Testis (tissue), 2 donors: ENCODE measurements at regions not wholly inside any gene's neighbourhood (a gene's known extent, or its start where the extent isn't known, plus 50 kb on each side); places are given as distances from the start of the nearest gene placed in this dataset.

Source experiments
- DNase-seq: peaks from one replicate; pipeline ENCODE4 v3.0.0-alpha.2; 2019
- H3K27ac ChIP-seq, 2 donors: fragments of 200-600 bp; sonication (generic); one replicate each; pipeline ENCODE4 v1.5.1; 2019
- H3K27me3 ChIP-seq: fragments of 200-600 bp; sonication (generic); one replicate; pipeline ENCODE4 v1.5.1; 2019
- H3K36me3 ChIP-seq: fragments of 200-600 bp; sonication (generic); one replicate; pipeline ENCODE4 v1.5.1; 2017; ENCODE audit warnings: low read depth; ENCODE audit errors: missing control alignments
- H3K4me1 ChIP-seq: fragments of 200-600 bp; sonication (generic); one replicate; pipeline ENCODE4 v1.5.1; 2019
- H3K4me3 ChIP-seq, 2 donors: fragments of 200-600 bp; sonication (generic); one replicate each; pipeline ENCODE4 v1.5.1; 2017 to 2019
- H3K9me3 ChIP-seq: fragments of 200-600 bp; sonication (generic); one replicate; pipeline ENCODE4 v1.5.1; 2017
- POLR2A ChIP-seq: fragments of 450-650 bp; IDR thresholded peaks from one replicate; pipeline ENCODE4 v1.6.1; 2017; ENCODE audit warnings: antibody characterized with exemption, mild to moderate bottlenecking, moderate library complexity
- WGBS, 2 donors: methylation state at CpG; one replicate each; pipeline ENCODE4 v1.1.5; 2018; 5-methylcytosine and 5-hydroxymethylcytosine counted together
- intact Hi-C: fragments of 100-400 bp; cut with DNase I; formaldehyde crosslinking; loops from one replicate; pipeline ENCODE4 v1.15.1; 2023; ENCODE audit warnings: low total_unique reads
- TF ChIP-seq, protein P1 (sequence below), 3 experiments: fragments of 450-650 bp in 2 of 3; fragments of 200-600 bp in 1 of 3; sonication (generic) in 1 of 3; IDR thresholded peaks; one replicate each; pipeline ENCODE4 v1.5.1; 2016 to 2019; ENCODE audit warnings: antibody characterized with exemption in 3 of 3, mild to moderate bottlenecking in 2 of 3, moderate library complexity in 1 of 3

DNA sequence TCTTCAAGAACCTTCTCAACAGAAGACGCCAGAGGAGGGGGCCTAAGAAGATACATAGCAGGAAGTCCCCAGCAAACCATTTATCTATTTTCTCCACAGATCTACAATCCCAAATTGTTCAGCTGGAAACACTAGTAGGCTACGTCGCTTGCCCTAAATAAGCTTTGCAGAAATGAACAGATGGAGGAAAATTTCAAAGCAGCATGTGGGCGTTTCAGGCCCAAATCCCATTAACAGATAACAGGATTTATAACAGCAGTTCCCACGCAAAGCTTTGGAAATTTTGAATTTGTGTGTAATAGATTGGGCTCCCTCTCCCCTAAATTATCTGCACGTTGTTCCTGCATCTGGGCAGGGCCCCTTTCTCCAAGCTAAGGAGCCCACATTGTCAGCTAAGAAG lies 60.6 kb upstream of the FRMD4A start:
- Histone ChIP-seq H3K36me3 (no peaks in the 10 kb centered on the region), H3K27ac (no peak overlapping the region), H3K4me1 (no peaks in the 10 kb centered on the region), H3K27me3 (no peaks in the 10 kb centered on the region), H3K4me3 (no peak overlapping the region), H3K9me3 (no peaks in the 10 kb centered on the region)
- no peak for TF ChIP-seq POLR2A
- TF ChIP-seq, protein P1, sequence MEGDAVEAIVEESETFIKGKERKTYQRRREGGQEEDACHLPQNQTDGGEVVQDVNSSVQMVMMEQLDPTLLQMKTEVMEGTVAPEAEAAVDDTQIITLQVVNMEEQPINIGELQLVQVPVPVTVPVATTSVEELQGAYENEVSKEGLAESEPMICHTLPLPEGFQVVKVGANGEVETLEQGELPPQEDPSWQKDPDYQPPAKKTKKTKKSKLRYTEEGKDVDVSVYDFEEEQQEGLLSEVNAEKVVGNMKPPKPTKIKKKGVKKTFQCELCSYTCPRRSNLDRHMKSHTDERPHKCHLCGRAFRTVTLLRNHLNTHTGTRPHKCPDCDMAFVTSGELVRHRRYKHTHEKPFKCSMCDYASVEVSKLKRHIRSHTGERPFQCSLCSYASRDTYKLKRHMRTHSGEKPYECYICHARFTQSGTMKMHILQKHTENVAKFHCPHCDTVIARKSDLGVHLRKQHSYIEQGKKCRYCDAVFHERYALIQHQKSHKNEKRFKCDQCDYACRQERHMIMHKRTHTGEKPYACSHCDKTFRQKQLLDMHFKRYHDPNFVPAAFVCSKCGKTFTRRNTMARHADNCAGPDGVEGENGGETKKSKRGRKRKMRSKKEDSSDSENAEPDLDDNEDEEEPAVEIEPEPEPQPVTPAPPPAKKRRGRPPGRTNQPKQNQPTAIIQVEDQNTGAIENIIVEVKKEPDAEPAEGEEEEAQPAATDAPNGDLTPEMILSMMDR (IDR thresholded peaks at IDR 0.05): no peak
- intact Hi-C loops: no loop called here
- 49 to 59% methylated on average over 6 of the region's 6 CpGs for WGBS, 2 donors
- no peak for DNase-seq

DNA sequence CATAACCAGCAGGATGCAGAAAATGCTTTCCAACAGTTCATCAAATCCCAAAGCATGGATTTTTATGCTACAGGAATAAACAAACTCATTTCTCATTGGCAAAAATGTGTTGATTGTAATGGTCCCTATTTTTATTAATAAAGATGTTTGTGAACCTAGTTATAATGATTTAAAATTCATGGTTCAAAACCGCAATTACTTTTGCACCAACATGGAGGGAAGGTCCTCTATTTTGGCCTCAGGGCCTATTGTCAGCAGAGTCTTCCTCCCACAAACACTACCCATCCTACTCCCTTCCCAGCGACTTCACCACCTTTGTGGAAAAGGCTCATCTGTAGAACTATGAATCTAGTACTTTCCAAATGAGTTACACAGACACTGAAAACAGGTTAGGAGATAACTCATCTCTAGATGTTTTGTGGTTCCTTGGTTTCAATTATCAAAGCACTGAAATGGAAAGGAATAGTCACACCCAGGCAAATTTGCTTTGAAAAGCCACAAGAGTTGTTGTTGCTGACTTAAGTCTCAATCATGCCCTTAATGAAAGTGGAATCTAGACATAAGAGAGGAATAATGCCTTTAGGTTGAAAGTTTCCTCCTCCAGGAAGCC lies 59.4 kb upstream of the FRMD4A start:
- WGBS, 2 donors: 91 to 100% methylated on average over 2 of the region's 2 CpGs
- Histone ChIP-seq H3K4me3 (no peak overlapping the region), H3K36me3 (no peaks in the 10 kb centered on the region), H3K27ac (no peak overlapping the region), H3K27me3 (no peaks in the 10 kb centered on the region), H3K9me3 (no peaks in the 10 kb centered on the region), H3K4me1 (no peaks in the 10 kb centered on the region)
- intact Hi-C loops: no loop called here
- TF ChIP-seq, protein P1 (IDR thresholded peaks at IDR 0.05): no peak
- no peak for TF ChIP-seq POLR2A
- DNase-seq: no peak

DNA sequence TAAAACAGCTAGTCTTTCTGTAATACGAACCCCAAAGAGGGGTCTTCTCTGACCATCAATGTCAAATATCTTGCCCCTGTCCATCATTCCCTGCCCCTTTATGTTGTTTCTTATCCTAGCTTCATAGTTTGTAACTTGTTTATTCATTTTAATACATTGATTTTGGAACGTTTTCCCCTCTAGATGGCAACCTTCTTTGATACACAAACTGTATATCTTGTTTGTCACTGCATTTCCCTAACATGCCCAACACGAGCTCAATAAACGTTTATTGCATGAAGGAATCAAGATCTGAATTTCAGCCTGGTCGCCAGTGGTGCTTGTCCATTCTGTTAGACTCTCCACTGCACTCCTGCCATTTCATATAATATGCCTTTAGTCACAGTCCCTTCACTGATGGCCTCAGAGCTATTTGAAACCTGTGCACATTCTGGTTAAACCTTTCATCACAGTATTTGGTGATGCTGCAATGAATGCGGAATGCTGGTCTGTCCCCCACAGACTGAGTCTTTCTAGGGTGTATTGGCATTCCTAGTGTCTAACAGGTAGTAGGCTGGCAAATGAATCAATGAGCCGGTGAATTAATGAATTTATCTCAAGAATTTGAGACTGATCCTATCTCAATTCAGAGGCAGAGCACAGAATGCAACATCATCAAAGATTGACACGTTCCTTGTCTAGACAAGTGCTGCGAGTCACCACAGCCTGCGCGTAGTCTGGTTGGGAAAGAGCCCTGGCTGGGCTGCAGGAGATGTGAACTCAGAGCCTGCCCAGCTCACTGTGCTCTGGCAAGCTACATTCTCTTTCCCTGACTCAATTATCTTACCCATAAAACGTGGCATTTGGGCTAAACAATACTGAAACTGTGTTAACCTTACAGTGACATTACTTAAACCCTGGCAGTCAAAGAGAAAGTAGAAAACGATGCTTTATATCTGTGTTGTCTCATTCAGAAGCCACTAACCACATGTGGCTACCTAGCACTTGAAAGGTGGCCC lies 55.2 kb upstream of the FRMD4A start:
- Histone ChIP-seq H3K27me3 (no peaks in the 10 kb centered on the region), H3K9me3 (no peaks in the 10 kb centered on the region), H3K4me3 (no peak overlapping the region), H3K27ac (no peak overlapping the region), H3K36me3 (no peaks in the 10 kb centered on the region), H3K4me1 (no peaks in the 10 kb centered on the region)
- DNase-seq: no peak
- WGBS, 2 donors: 79 to 80% methylated on average over 13 of the region's 13 CpGs
- TF ChIP-seq POLR2A: no peak
- TF ChIP-seq, protein P1 (IDR thresholded peaks at IDR 0.05): no peak
- intact Hi-C loops: no loop called here

DNA sequence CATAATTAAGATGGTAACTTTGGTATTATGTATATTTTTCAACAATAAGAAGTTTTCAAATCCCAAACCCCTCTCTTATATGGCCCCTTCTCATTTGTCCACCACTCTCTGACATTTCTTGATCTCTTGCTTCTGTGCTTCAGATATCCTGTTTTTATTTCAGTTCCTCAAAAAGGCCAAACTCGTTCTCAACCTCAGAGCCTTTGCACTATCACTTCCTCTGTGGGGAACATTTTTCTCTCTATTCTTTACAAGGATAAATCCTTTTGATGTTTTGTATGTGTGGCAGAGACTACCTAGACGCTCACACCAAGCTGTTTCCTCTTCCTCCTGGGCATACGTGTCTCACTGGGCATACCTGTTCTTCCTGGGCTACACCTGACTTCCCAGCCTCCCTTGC lies 54.2 kb upstream of the FRMD4A start:
- no peaks in the 10 kb centered on the region for H3K9me3 ChIP-seq
- H3K36me3 ChIP-seq: no peaks in the 10 kb centered on the region
- H3K27me3 ChIP-seq: no peaks in the 10 kb centered on the region
- no peak overlapping the region for H3K27ac ChIP-seq
- TF ChIP-seq POLR2A: no peak
- H3K4me3 ChIP-seq: no peak overlapping the region
- DNase-seq: no peak
- 59 to 89% methylated on average over 3 of the region's 3 CpGs for WGBS, 2 donors
- intact Hi-C loops: no loop called here
- no peaks in the 10 kb centered on the region for H3K4me1 ChIP-seq

DNA sequence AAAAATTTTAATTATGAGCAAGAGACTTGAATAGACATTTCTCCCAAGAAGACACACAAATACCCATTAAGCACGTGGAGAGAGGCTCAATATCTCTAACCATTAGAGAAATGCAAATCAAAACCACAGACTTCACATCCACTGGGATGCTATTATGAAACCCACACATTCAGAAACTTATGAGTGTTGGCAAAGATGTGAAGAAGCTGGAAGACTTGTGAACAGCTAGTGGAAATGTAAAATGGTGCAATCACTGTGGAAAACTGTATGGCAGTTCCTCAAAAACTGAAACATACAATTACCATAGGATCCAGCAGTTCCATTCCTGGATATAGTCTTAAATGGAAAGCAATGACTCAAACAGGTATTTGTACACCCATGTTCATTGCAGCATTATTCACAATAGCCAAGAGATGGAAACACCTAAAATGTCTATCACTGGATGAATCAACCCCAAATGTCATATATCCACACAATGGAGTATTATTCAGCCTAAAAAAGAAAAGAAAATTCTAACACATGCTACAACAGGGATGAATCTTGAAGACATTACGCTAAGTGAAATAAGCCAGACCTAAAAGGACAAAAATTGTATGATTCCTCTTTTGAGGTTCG lies 53.5 kb upstream of the FRMD4A start:
- intact Hi-C loops: no loop called here
- Histone ChIP-seq H3K4me3 (no peak overlapping the region), H3K36me3 (no peaks in the 10 kb centered on the region), H3K27me3 (no peaks in the 10 kb centered on the region), H3K4me1 (peaks cover under 1% of the 10 kb centered on the region), H3K27ac (no peak overlapping the region), H3K9me3 (no peaks in the 10 kb centered on the region)
- TF ChIP-seq POLR2A: no peak
- TF ChIP-seq, protein P1 (IDR thresholded peaks at IDR 0.05): no peak
- WGBS, 2 donors: 88 to 96% methylated on average over 3 of the region's 3 CpGs
- no peak for DNase-seq
